ENCODE measurements at regions not wholly inside any gene's neighbourhood (a gene's known extent, or its start where the extent isn't known, plus 50 kb on each side); places are given as distances from the start of the nearest gene placed in this dataset.
A peak's percentile ranks its signal among the peaks of the same experiment; 100 is the strongest.

- H3K4me3 ChIP-seq (ENCODE audit: control insufficient read depth, low read depth, low read length) = no peak overlapping the region
- no peak for TF ChIP-seq CTCF (conservative IDR thresholded peaks at IDR 0.05; ENCODE audit: control insufficient read depth, insufficient read depth, low read depth, low read length)
- DNase-seq (ENCODE audit: low read depth) = peak; percentile 55
These were observed 353.8 kb upstream of the HAND2 start for GRCh38 chr4:173883821-173884220.

GRCh38 chr4:173880897-173881296 lies 350.9 kb upstream of the HAND2 start:
- no peak for DNase-seq (ENCODE audit: low read depth)
- no peak for TF ChIP-seq CTCF (conservative IDR thresholded peaks at IDR 0.05; ENCODE audit: control insufficient read depth, insufficient read depth, low read depth, low read length)

GRCh38 chr4:173879509-173879908 lies 349.5 kb upstream of the HAND2 start:
- H3K4me3 ChIP-seq (ENCODE audit: control insufficient read depth, low read depth, low read length) = no peak overlapping the region
- no peak for TF ChIP-seq CTCF (conservative IDR thresholded peaks at IDR 0.05; ENCODE audit: control insufficient read depth, insufficient read depth, low read depth, low read length)
- DNase-seq (ENCODE audit: low read depth) = no peak

More at GRCh38 chr4:173880897-173881296, 350.9 kb upstream of the HAND2 start:
- no peak overlapping the region for H3K4me3 ChIP-seq (ENCODE audit: control insufficient read depth, low read depth, low read length)

GRCh38 chr4:173878701-173879100 lies 348.7 kb upstream of the HAND2 start:
- peak; percentile 19 for DNase-seq (ENCODE audit: low read depth)
- no peak for TF ChIP-seq CTCF (conservative IDR thresholded peaks at IDR 0.05; ENCODE audit: control insufficient read depth, insufficient read depth, low read depth, low read length)
- no peak overlapping the region for H3K4me3 ChIP-seq (ENCODE audit: control insufficient read depth, low read depth, low read length)

GRCh38 chr4:173871643-173872042 lies 341.6 kb upstream of the HAND2 start:
- no peak overlapping the region for H3K4me3 ChIP-seq (ENCODE audit: control insufficient read depth, low read depth, low read length)
- TF ChIP-seq CTCF (conservative IDR thresholded peaks at IDR 0.05; ENCODE audit: control insufficient read depth, insufficient read depth, low read depth, low read length) = no peak
- no peak for DNase-seq (ENCODE audit: low read depth)

GRCh38 chr4:173866322-173867026 lies 336.4 kb upstream of the HAND2 start:
- TF ChIP-seq CTCF (conservative IDR thresholded peaks at IDR 0.05; ENCODE audit: control insufficient read depth, insufficient read depth, low read depth, low read length) = no peak
- H3K4me3 ChIP-seq (ENCODE audit: control insufficient read depth, low read depth, low read length) = no peak overlapping the region
- DNase-seq (ENCODE audit: low read depth) = no peak
